Hippocampal formation (tissue), 2 donors: ENCODE measurements at regions not wholly inside any gene's neighbourhood (a gene's known extent, or its start where the extent isn't known, plus 50 kb on each side); places are given as distances from the start of the nearest gene placed in this dataset.
"Not testable (repeated sequence)": the region's sequence is repeated elsewhere in the genome, so short reads cannot be mapped to it uniquely, and the experiment has no call there.

ENCODE experiments used
- DNase-seq, 2 donors: peaks; one replicate each; lab custom pipeline; 2025; lab: John Stamatoyannopoulos, UW

DNA sequence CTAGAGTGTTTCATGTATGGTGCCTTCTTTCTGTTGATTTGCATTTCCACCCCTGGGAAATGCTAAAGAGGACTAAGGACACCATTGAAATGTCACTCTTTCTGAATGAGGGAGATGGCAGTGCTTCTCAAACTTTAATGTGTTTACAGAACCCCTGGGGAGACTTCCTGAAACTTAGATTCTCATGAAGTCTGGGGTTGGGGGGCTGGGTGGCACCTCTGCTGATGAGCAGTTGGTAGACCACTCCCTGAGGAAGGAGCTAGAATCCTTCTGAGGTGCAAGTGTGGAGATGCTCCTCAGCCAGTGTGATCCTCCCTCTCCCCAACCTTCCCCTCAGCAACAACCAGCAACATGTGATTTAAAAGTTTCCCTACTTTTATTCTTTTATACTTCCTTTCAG lies 546.8 kb downstream of the LRRC70 start:
- no peak for DNase-seq

DNA sequence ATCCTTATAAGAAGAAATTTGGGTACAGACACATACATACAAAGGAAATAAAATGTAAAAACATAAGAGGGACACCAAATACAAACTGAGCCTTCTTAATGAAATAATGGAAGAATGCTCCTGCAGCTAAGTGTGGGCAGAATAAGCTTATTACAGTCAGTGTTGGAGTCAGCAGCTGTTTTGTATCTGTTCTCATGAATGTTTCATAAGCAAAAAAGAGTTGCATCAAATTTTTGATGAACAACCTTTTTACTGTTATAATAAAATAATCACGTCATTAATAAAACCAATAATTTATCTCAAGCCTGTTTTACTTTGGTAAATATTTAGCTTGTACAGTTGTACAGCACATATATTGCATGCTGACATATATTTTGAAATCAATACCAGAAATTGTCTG lies 545.6 kb downstream of the LRRC70 start:
- DNase-seq, result no peak

DNA sequence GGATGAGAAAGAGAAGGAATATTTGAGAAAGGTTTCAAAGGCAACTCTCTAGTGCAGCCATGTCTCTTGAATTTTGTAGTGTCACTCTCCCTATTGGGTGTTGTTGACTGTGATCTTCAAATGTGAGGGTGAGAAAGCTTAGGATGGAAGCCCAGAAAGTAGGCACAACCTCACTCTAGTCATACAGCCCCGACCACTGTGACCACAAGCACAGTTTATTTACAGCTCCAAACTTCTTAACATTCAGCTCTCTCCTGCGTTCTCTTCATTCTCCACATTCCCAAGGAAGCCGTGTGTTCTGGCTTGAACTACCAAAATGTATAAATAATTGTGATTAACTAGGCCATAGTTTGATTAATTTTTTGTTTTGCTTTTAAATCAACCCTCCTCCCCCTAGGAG lies 542.9 kb downstream of the LRRC70 start:
- DNase-seq, result no peak

DNA sequence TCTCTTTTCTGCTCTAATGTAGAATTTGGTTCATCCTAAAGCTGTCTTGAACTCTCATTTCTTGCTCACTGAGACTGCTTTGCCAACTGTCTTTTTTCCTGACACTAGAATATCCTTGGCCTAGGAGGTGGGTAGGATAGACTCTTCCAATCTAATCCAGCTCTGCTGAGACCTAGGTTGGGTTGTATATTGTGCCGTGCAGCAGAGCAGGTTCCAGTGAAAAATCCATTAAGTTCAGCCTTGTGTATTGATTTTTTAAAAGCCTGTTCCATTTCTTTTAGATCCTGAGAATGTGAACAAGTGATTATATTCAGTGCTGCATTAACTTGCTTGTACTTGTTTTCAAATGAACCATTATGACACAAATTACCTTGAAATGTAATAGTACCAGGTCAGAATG lies 539.6 kb downstream of the LRRC70 start:
- no peak for DNase-seq

DNA sequence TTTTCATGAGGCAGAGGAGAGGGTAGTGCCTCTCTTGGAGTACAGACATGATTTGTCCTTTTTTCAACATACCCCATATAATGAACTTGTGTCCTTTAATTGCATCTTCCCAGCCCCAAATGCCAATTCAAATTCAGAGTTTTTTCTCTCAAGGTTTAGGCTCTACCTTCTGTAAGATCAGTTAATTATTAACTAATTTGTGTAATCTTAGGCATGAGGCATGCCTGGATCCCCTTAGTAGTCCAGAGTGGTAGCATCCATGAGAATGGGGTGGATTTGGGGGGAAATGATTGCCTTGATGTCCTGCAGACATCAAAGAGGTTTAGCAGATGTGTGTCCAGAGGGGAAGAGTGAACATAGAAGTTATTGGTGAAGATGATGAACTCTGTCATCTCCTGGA lies 533.3 kb downstream of the LRRC70 start:
- DNase-seq, result no peak

DNA sequence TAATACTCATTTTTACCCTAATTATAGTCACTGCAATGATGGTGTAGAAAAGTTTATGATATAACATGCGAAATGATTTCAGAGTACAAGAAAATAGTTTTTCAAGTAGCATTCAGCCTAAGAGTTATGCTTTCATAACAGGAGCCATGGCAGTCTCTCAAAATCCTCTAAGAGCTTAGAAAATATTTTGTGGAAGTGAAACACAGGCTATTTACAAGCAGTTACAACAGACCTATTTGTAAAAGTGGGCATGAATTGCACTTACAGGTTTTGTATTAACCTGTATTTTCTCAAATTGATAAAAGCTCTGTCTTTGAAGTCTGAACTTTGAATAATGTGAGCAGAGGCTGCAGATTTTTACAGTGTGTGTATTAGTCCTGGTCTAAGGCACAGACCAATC lies 523.3 kb downstream of the LRRC70 start:
- no peak for DNase-seq

DNA sequence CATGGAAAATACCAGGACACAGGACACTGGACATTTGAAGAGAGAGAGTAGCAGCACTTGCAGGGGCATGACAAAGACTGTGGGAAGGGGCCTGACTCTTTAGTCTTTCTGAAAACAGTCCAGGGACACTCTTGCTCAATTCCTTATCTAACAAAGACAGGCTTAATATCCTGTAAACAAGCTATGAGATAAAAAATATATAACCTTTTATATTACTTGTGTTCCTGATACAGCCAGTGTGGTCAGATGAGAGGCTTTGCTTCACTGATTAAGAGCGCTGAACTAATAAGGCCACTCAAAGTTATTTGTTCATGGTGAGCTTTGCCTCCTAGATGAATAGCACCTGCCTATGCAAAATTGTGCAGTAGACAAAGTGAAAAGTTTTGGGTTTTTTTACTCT lies 518.7 kb downstream of the LRRC70 start:
- no peak for DNase-seq

DNA sequence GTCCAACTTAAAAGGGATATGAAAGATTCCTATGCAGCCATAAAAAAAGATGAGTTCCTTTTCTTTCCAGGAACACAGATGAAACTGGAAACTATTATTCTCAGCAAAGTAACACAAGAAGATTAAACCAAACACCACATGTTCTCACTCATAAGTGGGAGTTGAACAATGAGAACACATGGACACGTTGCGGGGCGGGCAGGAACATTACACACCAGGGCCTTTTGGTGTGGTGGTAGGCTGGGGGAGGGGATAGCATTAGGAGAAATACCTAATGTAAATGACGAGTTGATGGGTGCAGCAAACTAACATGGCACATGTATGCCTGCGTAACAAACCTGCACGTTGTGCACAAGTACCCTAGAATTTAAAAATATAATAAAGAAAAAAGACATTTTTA lies 516.1 kb downstream of the LRRC70 start:
- no peak for DNase-seq

DNA sequence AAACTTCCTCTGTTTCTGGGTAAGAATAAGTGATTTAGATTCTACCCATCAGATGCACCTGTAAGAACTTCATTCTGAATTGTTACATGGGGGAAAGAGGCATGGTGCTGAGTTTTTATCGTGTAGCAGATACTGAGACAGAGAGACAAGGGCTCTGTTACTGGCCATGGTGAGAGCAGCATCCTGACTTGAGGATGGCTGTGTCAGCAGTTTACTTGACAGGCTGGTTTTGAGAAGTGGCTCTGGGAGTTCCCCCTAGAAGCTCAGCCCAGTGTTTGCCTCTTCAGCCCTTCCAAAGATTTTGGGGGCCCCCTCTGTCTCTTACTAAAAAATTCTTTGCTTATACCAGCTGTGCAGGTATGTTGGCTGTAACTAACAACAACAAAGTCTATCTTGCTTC lies 510.5 kb downstream of the LRRC70 start:
- DNase-seq, result no peak

DNA sequence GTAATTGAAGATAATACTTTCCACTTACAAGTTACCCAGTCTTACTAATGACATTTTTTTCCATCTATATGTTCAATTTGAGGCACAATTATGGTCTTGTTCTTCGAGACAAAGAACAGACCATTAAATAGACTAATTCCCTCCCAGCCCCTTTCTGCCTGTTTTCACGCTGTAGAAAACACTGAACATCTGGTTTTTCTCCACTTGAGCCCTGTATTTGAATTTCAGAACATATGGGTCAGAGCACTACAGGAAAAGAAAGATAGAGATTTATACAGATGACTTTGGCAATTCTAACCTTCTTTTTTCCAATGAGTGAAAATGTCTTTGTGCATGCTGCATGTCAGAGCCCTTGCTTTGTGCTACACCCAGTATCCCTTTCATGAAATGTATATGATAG lies 506.9 kb downstream of the LRRC70 start:
- DNase-seq, result no peak

DNA sequence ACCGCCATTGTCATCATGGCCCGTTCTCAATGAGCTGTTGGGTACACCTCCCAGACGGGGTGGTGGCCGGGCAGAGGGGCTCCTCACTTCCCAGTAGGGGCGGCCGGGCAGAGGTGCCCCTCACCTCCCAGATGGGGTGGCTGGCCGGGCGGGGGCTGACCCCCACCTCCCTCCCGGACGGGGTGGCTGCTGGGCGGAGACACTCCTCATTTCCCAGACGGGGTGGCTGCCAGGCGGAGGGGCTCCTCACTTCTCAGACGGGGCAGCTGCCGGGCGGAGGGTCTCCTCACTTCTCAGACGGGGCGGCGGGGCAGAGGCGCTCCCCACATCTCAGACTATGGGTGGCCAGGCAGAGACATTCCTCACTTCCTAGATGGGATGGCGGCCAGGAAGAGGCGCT lies 505.1 kb downstream of the LRRC70 start:
- not testable (repeated sequence) for DNase-seq

DNA sequence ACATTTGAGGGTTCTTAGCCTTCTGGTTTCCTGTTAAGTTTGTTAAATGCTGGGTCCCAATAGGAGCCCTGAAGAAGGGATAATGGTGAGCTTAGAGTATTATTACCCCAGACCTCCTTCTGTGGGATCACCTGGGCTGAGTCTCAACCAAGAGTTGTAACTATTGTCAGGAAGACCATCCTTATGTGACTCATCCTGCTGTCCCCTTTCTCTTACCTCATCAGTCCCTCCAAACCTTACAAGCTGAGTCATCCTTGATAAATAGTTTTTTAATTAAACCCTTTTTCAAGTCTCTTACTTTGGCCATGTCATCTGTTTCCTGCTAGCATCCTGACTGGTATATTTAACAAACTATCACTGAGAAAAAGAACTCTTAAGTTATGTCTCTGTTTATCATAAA lies 502.8 kb downstream of the LRRC70 start:
- DNase-seq, result no peak

DNA sequence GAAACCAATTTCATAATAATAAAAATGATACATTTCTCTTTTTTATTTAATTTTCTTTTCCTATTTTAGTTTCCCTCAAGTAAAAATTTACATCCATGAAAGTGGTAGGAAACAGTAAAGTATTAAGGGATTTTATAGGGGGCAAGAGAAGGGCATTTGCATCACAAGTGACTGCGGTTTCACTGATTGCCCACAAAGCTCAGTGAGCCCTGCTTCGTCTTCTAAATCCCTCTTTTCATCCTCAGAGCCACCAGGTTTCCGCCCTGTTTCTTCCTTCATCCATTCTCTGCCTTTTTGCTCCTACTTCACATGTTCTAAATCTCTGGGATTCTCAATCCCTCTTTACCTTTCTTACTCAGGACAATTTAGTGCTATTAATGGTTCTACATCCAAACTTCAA lies 491.4 kb downstream of the LRRC70 start:
- DNase-seq, result no peak

DNA sequence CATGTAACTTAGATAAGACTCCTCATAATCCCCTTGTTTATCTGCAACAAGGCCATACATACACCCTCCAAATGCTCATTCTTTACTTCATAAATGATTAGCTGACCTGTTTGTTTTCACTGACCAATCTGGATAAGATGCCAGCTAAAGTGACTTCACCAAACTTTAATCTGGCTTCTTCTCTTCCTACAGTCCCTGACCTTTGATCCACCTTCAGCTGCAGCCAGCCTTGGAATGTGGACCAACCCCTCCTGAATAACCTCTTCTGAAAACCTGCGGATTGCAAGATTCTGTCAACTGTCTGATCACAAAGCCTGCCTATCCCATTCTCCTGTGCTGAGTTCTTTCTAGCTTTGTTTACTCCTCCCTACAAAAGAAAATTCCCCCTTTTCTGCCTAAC lies 476.8 kb downstream of the LRRC70 start:
- DNase-seq, result no peak

DNA sequence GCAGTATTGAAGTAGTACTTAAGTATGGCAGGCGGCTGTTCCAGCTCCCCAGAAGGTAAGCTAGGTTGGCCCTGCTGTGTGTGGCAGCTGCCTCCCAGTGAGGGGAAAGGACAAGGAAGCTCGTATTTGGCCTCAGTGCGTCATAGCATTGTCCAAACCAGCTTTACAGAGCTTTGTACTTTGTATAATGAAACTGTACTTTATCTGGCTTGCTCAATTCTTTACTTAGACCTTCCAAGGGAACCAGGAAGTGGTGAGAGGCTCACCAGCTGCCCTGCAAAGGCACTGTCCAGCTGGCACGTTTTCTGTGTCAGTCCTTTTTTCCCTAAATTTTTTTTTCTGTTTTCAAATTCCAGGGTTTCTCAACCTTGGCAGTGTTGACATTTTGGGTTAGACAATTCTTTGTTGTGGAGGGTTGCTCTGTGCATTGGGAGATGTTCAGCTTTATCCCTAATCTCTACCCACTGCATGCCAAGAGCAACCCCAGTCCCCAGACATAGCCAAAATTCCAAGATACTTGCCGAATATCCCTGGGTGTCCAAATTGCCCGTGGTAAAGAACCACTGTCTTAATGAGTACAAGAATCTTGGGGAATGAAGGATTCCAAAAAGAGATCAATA lies 474.5 kb downstream of the LRRC70 start:
- no peak for DNase-seq

DNA sequence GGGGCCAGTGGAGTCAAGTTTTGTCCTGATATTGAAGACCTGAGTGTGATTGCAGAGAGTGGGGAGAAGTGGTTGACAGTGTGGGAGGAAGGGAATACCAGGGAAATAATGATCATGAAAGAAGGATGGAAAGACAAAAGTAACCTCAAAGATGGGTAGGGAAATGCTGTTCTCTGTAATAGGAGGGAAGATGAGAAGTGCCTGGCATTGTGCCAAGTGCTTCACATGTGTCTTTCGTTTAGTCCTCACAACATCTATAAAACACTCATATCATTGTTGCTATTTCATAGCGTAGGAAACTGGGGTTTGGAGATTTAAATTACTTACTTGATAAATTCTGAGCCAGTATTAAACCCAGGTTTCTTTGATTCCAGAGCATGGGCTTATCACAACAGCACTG lies 472.3 kb downstream of the LRRC70 start:
- DNase-seq, result no peak

DNA sequence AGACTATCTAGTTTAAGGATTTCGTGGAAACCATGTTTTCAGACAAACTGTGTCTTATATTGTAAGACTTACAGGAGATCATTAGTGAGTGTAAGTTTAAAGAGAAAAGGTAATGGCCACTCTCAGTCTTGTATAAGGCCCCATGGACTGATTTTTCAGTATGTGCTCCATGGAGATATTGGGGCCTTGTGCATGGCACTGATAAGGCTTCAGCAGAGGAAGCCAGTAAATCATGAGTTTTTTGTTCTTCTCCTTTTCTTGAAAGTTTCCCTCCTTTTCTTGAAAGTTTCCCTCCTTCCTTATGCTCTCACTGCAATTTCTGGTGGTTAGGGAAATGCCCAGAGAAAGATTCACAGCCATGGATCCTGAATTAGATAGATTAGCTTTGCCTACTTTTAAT lies 471.3 kb downstream of the LRRC70 start:
- no peak for DNase-seq

DNA sequence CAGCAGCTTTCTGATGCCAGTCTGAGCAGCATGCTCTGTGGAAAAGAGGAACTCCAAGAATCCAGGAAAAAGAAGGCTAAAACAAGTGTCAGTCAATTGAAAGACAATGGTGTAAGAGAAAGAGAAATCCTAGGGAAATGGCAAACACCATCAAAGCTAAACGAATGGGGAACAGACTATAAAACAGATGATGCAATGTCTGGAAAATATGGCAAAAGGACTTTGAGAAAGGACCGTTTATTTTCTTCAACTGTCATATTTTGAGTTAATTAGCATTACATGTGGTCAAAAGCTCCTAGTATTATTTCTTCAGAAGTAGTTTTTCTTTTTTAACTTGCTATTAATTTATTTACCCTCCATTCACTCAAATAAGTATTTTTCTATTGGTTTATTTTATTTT lies 465.2 kb downstream of the LRRC70 start:
- DNase-seq, result no peak

DNA sequence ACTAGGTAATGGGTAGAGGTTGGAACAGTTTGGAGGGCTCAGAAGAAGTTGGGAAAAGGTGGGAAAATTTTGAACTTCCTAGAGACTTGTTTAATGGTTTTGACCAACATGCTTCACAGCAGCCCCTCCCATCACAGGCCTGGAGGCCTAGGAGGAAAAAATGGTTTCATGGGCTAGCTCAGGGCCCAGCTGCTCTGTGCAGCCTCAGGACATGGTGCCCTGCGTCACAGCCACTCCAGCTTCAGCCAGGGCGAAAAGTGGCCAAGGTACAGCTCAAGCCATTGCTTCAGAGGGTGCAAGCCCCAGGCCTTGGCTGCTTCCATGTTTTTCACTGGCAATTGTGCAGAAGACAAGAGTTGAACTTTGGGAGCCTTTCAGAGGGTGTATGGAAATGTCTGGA lies 453.7 kb downstream of the LRRC70 start:
- no peak for DNase-seq

DNA sequence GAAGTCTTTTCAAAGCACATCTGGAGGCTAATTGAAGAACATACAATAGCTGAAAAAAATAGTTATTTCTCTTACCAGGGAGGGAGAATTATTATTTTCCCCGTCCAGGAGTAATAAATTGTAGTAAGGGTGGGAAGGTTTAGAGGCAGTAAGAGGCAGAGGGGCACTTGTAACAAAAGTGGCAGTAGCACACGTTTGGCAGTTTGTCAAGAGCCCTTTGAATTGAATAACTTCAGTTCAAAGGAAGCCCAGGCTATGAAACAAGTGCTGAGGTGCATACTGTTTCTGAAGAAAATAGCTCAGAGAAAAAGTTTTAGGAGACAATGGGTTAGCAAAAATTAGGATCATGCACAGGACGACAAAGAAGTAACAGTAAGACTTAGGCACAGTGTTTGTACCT lies 451.3 kb downstream of the LRRC70 start:
- no peak for DNase-seq

DNA sequence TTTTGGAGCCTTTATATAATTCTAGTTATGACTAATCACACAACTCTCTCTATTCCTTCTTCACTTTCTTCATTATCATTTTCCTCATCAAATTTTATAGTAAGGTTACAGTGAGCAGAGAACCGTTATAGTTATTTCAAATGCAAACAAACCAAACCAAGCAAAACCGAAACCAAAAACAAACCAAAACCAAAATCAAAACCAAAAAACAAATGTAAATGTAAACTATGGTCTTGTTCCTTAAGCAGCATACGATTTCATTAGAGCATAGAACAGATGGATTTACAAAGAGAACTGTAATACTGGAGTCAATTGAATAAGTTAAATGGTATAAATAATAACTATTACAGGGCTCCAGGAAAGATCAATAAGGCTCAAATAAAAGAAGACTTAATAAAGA lies 447.1 kb downstream of the LRRC70 start:
- no peak for DNase-seq

DNA sequence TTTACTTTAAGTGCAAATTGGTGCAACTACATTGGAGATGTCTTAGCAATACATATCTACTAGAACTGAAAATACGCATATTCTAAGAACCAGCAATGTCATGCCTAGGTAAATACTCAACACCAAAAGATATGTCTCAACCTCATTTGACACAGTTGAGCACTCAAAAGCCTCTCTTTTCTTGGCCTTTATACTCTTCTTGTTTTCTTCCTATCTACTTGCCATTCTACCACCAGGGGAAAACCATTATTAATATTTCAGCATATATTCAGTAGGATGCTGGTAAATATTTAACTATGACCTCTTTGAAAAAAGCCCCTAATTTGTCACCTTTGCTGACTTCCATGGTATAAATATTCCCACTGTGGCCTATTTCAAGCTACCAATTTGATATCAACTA lies 443.8 kb downstream of the LRRC70 start:
- no peak for DNase-seq

DNA sequence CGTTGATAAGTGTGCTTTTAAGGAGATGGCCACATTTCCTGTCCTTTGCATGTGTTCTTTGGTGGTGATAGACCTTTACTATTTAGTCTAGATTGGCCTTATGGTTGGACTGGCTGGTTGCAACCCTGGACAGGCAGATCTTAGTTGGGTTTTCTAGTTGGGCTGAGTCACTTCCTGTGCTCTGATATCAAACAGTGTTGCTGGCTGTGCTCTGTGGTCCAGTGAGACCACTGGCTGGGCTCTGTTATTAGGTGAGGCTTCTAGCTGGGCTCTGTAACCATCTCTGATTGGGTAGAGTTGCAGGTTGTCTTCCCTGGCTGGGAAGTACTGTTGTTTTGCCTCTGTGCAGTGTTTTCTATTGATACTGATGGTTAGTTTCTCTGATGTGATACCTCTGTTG lies 432.5 kb downstream of the LRRC70 start:
- no peak for DNase-seq

DNA sequence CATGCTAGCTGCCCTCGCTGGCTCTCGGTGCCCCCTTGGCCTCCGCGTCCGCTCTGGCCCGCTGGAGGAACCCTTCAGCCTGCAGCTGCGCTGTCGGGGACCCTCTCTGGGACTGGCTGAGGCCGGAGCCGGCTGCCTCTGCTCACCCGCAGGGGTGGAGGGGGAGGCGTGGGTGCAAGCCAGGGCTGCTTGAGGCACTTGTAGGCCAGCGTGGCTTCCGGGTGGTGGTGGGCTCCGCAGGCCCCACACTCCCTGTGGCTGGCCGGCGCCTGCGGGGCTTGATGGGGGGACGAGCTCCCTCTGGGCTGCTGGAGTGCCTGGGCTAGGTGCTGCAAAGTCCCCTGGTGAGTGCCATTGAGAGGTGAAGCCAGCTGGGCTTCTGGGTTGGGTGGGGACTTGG lies 429.6 kb downstream of the LRRC70 start:
- no peak for DNase-seq

DNA sequence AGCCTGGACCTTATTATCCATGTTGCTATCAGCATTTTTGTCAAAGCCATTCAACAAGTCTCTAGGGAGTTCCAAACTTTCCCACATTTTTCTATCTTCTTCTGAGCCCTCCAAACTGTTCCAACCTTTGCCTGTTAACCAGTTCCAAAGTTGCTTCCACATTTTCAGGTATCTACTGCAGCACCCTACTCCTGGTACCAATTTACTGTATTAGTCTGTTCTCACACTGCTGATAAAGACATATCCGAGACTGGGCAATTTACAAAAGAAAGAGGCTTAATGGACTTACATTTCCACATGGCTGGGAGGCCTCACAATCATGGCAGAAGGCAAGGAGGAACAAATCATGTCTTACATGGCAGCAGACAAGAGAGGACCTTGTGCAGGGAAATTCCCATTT lies 416.2 kb downstream of the LRRC70 start:
- DNase-seq, result not testable (repeated sequence)
